ENCODE measurements at regions not wholly inside any gene's neighbourhood (a gene's known extent, or its start where the extent isn't known, plus 50 kb on each side); places are given as distances from the start of the nearest gene placed in this dataset.

- no peak for ATAC-seq
- Histone ChIP-seq H3K4me1 (ENCODE audit: low read depth) (no peaks in the 10 kb centered on the region), H3K9me3 (no peaks in the 10 kb centered on the region), H3K4me3 (no peak overlapping the region), H3K36me3 (ENCODE audit: low read depth) (no peaks in the 10 kb centered on the region)
- TF ChIP-seq CTCF (IDR thresholded peaks at IDR 0.05): no peak
- intact Hi-C loops (cut with DNase I, micrococcal nuclease): no loop called here
- DNase-seq: no peak
Observed at GRCh38 chr1:5394111-5394510, 598.1 kb downstream of the NPHP4 start.

GRCh38 chr1:5393603-5394002, 598.6 kb downstream of the NPHP4 start:
- no peak for TF ChIP-seq CTCF (IDR thresholded peaks at IDR 0.05)
- ATAC-seq: no peak
- Histone ChIP-seq H3K4me1 (ENCODE audit: low read depth) (no peaks in the 10 kb centered on the region), H3K9me3 (no peaks in the 10 kb centered on the region), H3K36me3 (ENCODE audit: low read depth) (no peaks in the 10 kb centered on the region), H3K4me3 (no peak overlapping the region)
- DNase-seq: no peak
- intact Hi-C loops (cut with DNase I, micrococcal nuclease): no loop called here

- no peak for TF ChIP-seq CTCF (IDR thresholded peaks at IDR 0.05)
- intact Hi-C loops (cut with DNase I, micrococcal nuclease): no loop called here
- Histone ChIP-seq H3K4me3 (no peak overlapping the region), H3K9me3 (no peaks in the 10 kb centered on the region), H3K4me1 (ENCODE audit: low read depth) (no peaks in the 10 kb centered on the region), H3K36me3 (ENCODE audit: low read depth) (no peaks in the 10 kb centered on the region)
- ATAC-seq (no peak), DNase-seq (no peak)
Observed at GRCh38 chr1:5393146-5393545, 599.1 kb downstream of the NPHP4 start.

GRCh38 chr1:5391725-5392124, 600.5 kb downstream of the NPHP4 start:
- no peaks in the 10 kb centered on the region for H3K9me3 ChIP-seq
- DNase-seq (no peak), ATAC-seq (no peak)
- H3K4me1 ChIP-seq (ENCODE audit: low read depth): no peaks in the 10 kb centered on the region
- intact Hi-C loops (cut with DNase I, micrococcal nuclease): no loop called here
- no peak for TF ChIP-seq CTCF (IDR thresholded peaks at IDR 0.05)
- no peaks in the 10 kb centered on the region for H3K36me3 ChIP-seq (ENCODE audit: low read depth)
- H3K4me3 ChIP-seq: no peak overlapping the region

- DNase-seq: no peak
- H3K4me1 ChIP-seq (ENCODE audit: low read depth): no peaks in the 10 kb centered on the region
- ATAC-seq: no peak
- intact Hi-C loops (cut with DNase I, micrococcal nuclease): no loop called here
- H3K4me3 ChIP-seq: no peak overlapping the region
- H3K36me3 ChIP-seq (ENCODE audit: low read depth): no peaks in the 10 kb centered on the region
- TF ChIP-seq CTCF (IDR thresholded peaks at IDR 0.05): no peak
- no peaks in the 10 kb centered on the region for H3K9me3 ChIP-seq
Observed at GRCh38 chr1:5390504-5390903, 601.7 kb downstream of the NPHP4 start.

All from mucosa of descending colon (tissue), 3 donors.